SK-N-SH treated with all-trans-retinoic acid at 6 μM for 48 hours (cell line): ENCODE measurements at regions not wholly inside any gene's neighbourhood (a gene's known extent, or its start where the extent isn't known, plus 50 kb on each side); places are given as distances from the start of the nearest gene placed in this dataset.

Source experiments
- ATAC-seq: fragments of 200-7000 bp; cut with Tn5 transposase; 3 replicates; pipeline ENCODE4 v1.9.1; 2020; ENCODE audit warnings: mild to moderate bottlenecking, moderate library complexity
- ARNTL ChIP-seq: fragments of 450-650 bp; formaldehyde crosslinking; IDR thresholded peaks from 2 replicates; pipeline ENCODE4 v1.5.0; 2020; ENCODE audit warnings: low read depth, mild to moderate bottlenecking, moderate library complexity, borderline replicate concordance
- BACH2 ChIP-seq: fragments of 250-450 bp; sonication (Bioruptor Pico); IDR thresholded peaks from 2 replicates; pipeline ENCODE4 v1.9.0; 2021; ENCODE audit warnings: mild to moderate bottlenecking, borderline replicate concordance
- CREB5 ChIP-seq: fragments of 250-450 bp; sonication (Bioruptor Pico); IDR thresholded peaks from 2 replicates; pipeline ENCODE4 v1.5.1; 2020; ENCODE audit warnings: low read depth, mild to moderate bottlenecking, moderate library complexity
- CSDC2 ChIP-seq: fragments of 250-450 bp; sonication (Bioruptor Pico); IDR thresholded peaks from 2 replicates; pipeline ENCODE4 v1.5.0; 2020; ENCODE audit warnings: mild to moderate bottlenecking, moderate library complexity
- CSRNP3 ChIP-seq: fragments of 250-450 bp; sonication (Bioruptor Pico); IDR thresholded peaks from 2 replicates; pipeline ENCODE4 v1.5.1; 2021; ENCODE audit warnings: mild to moderate bottlenecking, moderate library complexity
- ESRRG ChIP-seq: fragments of 250-450 bp; sonication (Bioruptor Pico); IDR thresholded peaks from 2 replicates; pipeline ENCODE4 v1.6.1; 2021; ENCODE audit warnings: mild to moderate bottlenecking
- GLIS3 ChIP-seq: fragments of 250-450 bp; sonication (Bioruptor Pico); IDR thresholded peaks from 2 replicates; pipeline ENCODE4 v1.5.0; 2020; ENCODE audit warnings: mild to moderate bottlenecking, moderate library complexity
- ISL1 ChIP-seq: fragments of 250-450 bp; sonication (Bioruptor Pico); IDR thresholded peaks from 2 replicates; pipeline ENCODE4 v2.1.2; 2022; ENCODE audit warnings: mild to moderate bottlenecking, moderate library complexity
- OSR1 ChIP-seq: fragments of 250-450 bp; sonication (Bioruptor Pico); IDR thresholded peaks from 2 replicates; pipeline ENCODE4 v1.8.0; 2022; ENCODE audit warnings: moderate library complexity, mild to moderate bottlenecking, inconsistent platforms
- PPARA ChIP-seq: fragments of 250-450 bp; sonication (Bioruptor Pico); IDR thresholded peaks from 2 replicates; pipeline ENCODE4 v1.5.0; 2020; ENCODE audit warnings: mild to moderate bottlenecking, borderline replicate concordance
- RARB ChIP-seq: fragments of 250-450 bp; sonication (Bioruptor Pico); IDR thresholded peaks from 2 replicates; pipeline ENCODE4 v1.8.0; 2021; ENCODE audit warnings: mild to moderate bottlenecking, moderate library complexity
- SNAI2 ChIP-seq: fragments of 250-450 bp; sonication (Bioruptor Pico); IDR thresholded peaks from 2 replicates; pipeline ENCODE4 v1.5.0; 2020; ENCODE audit warnings: mild to moderate bottlenecking, moderate library complexity
- TCF4 ChIP-seq: fragments of 250-450 bp; sonication (Bioruptor Pico); IDR thresholded peaks from 2 replicates; pipeline ENCODE4 v1.8.0; 2021; ENCODE audit warnings: mild to moderate bottlenecking, moderate library complexity, borderline replicate concordance
- TOX ChIP-seq: fragments of 250-450 bp; sonication (Bioruptor Pico); IDR thresholded peaks from 2 replicates; pipeline ENCODE4 v1.8.0; 2021; ENCODE audit warnings: mild to moderate bottlenecking, moderate library complexity, borderline replicate concordance
- ZC3H10 ChIP-seq: fragments of 250-450 bp; sonication (Bioruptor Pico); IDR thresholded peaks from 2 replicates; pipeline ENCODE4 v1.5.1; 2021; ENCODE audit warnings: mild to moderate bottlenecking, moderate library complexity
- ZFP3 ChIP-seq: fragments of 250-450 bp; sonication (Bioruptor Pico); IDR thresholded peaks from 2 replicates; pipeline ENCODE4 v1.5.0; 2020; ENCODE audit warnings: mild to moderate bottlenecking, moderate library complexity
- ZFP30 ChIP-seq: fragments of 450-650 bp; formaldehyde crosslinking; IDR thresholded peaks from 2 replicates; pipeline ENCODE4 v1.5.0; 2022; ENCODE audit warnings: mild to moderate bottlenecking, moderate library complexity
- ZNF565 ChIP-seq: fragments of 450-650 bp; formaldehyde crosslinking; conservative IDR thresholded peaks from 2 replicates; pipeline ENCODE4 v1.5.0; 2020; ENCODE audit warnings: low read depth, mild to moderate bottlenecking, moderate library complexity
- ZNF70 ChIP-seq: fragments of 450-650 bp; formaldehyde crosslinking; IDR thresholded peaks from 2 replicates; pipeline ENCODE4 v1.5.0; 2020; ENCODE audit warnings: mild to moderate bottlenecking, moderate library complexity
- ZNF8 ChIP-seq: fragments of 450-650 bp; formaldehyde crosslinking; IDR thresholded peaks from 2 replicates; pipeline ENCODE4 v1.5.0; 2020; ENCODE audit warnings: mild to moderate bottlenecking, moderate library complexity
- TF ChIP-seq, protein P1 (sequence below): fragments of 250-450 bp; sonication (Bioruptor Pico); IDR thresholded peaks from 2 replicates; pipeline ENCODE4 v1.8.0; 2021; ENCODE audit warnings: low read depth, mild to moderate bottlenecking, moderate library complexity, borderline replicate concordance
- TF ChIP-seq, protein P2 (sequence below): fragments of 250-450 bp; sonication (Bioruptor Pico); IDR thresholded peaks from 2 replicates; pipeline ENCODE4 v1.5.0; 2020; ENCODE audit warnings: mild to moderate bottlenecking, moderate library complexity
- TF ChIP-seq, protein P3 (sequence below): fragments of 250-450 bp; sonication (Bioruptor Pico); IDR thresholded peaks from 2 replicates; pipeline ENCODE4 v1.8.0; 2020; ENCODE audit warnings: mild to moderate bottlenecking, moderate library complexity, borderline replicate concordance

- ATAC-seq: no peak
- TF ChIP-seq, protein P1, sequence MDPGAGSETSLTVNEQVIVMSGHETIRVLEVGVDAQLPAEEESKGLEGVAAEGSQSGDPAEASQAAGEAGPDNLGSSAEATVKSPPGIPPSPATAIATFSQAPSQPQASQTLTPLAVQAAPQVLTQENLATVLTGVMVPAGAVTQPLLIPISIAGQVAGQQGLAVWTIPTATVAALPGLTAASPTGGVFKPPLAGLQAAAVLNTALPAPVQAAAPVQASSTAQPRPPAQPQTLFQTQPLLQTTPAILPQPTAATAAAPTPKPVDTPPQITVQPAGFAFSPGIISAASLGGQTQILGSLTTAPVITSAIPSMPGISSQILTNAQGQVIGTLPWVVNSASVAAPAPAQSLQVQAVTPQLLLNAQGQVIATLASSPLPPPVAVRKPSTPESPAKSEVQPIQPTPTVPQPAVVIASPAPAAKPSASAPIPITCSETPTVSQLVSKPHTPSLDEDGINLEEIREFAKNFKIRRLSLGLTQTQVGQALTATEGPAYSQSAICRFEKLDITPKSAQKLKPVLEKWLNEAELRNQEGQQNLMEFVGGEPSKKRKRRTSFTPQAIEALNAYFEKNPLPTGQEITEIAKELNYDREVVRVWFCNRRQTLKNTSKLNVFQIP (CRISPR knock-in tag): no peak
- TF ChIP-seq CSDC2 (CRISPR knock-in tag) (no peak), OSR1 (CRISPR knock-in tag) (no peak), TCF4 (no peak), TOX (CRISPR knock-in tag) (no peak)
- TF ChIP-seq, all 23 proteins: peak for 0
Observed at GRCh38 chr12:58648176-58648575, 272.1 kb downstream of the LRIG3 start.

GRCh38 chr12:58651850-58652249 is 268.5 kb downstream of the LRIG3 start:
- ATAC-seq: no peak
- no peak for TF ChIP-seq ZC3H10
- TF ChIP-seq ZNF565: no peak
- TF ChIP-seq, all 23 proteins: peak for 0

GRCh38 chr12:58654021-58654420 is 266.3 kb downstream of the LRIG3 start:
- no peak for TF ChIP-seq ARNTL (CRISPR knock-in tag)
- no peak for TF ChIP-seq CSDC2 (CRISPR knock-in tag)
- TF ChIP-seq ZNF8: no peak
- TF ChIP-seq RARB (CRISPR knock-in tag): no peak
- TF ChIP-seq, protein P1 (CRISPR knock-in tag): no peak
- no peak for TF ChIP-seq BACH2
- TF ChIP-seq ZNF565: no peak
- TF ChIP-seq ZFP30 (CRISPR knock-in tag): no peak
- TF ChIP-seq ZFP3 (CRISPR knock-in tag): no peak
- TF ChIP-seq, protein P2, sequence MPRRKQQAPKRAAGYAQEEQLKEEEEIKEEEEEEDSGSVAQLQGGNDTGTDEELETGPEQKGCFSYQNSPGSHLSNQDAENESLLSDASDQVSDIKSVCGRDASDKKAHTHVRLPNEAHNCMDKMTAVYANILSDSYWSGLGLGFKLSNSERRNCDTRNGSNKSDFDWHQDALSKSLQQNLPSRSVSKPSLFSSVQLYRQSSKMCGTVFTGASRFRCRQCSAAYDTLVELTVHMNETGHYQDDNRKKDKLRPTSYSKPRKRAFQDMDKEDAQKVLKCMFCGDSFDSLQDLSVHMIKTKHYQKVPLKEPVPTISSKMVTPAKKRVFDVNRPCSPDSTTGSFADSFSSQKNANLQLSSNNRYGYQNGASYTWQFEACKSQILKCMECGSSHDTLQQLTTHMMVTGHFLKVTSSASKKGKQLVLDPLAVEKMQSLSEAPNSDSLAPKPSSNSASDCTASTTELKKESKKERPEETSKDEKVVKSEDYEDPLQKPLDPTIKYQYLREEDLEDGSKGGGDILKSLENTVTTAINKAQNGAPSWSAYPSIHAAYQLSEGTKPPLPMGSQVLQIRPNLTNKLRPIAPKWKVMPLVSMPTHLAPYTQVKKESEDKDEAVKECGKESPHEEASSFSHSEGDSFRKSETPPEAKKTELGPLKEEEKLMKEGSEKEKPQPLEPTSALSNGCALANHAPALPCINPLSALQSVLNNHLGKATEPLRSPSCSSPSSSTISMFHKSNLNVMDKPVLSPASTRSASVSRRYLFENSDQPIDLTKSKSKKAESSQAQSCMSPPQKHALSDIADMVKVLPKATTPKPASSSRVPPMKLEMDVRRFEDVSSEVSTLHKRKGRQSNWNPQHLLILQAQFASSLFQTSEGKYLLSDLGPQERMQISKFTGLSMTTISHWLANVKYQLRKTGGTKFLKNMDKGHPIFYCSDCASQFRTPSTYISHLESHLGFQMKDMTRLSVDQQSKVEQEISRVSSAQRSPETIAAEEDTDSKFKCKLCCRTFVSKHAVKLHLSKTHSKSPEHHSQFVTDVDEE: no peak
- no peak for TF ChIP-seq ZC3H10
- no peak for TF ChIP-seq ISL1 (CRISPR knock-in tag)
- TF ChIP-seq ZNF70 (CRISPR knock-in tag): no peak
- TF ChIP-seq TOX (CRISPR knock-in tag): no peak
- no peak for ATAC-seq

DNA sequence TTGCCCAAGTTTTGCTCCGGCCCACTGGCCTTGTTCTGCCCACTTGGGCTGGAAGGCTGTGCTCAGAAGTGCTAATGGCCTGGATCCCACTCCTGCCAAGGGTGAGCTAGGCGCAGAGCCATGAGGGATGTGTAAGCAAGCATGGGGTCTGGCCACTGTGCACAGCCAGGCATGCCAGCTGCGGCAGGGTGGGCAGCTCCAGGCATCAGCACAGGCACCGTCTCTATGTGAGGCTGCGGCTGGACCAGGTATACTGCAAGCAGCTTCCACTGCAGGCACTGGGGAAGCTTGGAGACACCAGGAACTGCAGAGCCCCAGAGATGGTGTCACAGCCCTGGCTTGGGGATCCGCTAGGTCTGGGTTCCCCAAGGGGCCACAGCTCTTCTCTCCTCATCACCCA is 264.9 kb downstream of the LRIG3 start:
- no peak for TF ChIP-seq CSRNP3
- no peak for TF ChIP-seq ISL1 (CRISPR knock-in tag)
- no peak for TF ChIP-seq GLIS3 (CRISPR knock-in tag)
- no peak for TF ChIP-seq ARNTL (CRISPR knock-in tag)
- no peak for TF ChIP-seq ZFP30 (CRISPR knock-in tag)
- TF ChIP-seq TOX (CRISPR knock-in tag): no peak
- TF ChIP-seq PPARA (CRISPR knock-in tag): no peak
- TF ChIP-seq, protein P2: no peak
- TF ChIP-seq ZNF565: no peak
- TF ChIP-seq CSDC2 (CRISPR knock-in tag): no peak
- no peak for TF ChIP-seq ESRRG
- no peak for TF ChIP-seq ZC3H10
- TF ChIP-seq, protein P3, sequence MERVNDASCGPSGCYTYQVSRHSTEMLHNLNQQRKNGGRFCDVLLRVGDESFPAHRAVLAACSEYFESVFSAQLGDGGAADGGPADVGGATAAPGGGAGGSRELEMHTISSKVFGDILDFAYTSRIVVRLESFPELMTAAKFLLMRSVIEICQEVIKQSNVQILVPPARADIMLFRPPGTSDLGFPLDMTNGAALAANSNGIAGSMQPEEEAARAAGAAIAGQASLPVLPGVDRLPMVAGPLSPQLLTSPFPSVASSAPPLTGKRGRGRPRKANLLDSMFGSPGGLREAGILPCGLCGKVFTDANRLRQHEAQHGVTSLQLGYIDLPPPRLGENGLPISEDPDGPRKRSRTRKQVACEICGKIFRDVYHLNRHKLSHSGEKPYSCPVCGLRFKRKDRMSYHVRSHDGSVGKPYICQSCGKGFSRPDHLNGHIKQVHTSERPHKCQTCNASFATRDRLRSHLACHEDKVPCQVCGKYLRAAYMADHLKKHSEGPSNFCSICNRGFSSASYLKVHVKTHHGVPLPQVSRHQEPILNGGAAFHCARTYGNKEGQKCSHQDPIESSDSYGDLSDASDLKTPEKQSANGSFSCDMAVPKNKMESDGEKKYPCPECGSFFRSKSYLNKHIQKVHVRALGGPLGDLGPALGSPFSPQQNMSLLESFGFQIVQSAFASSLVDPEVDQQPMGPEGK (CRISPR knock-in tag): no peak
- no peak for TF ChIP-seq CREB5 (CRISPR knock-in tag)
- no peak for TF ChIP-seq SNAI2
- TF ChIP-seq BACH2: no peak
- no peak for ATAC-seq
